ENCODE measurements at regions not wholly inside any gene's neighbourhood (a gene's known extent, or its start where the extent isn't known, plus 50 kb on each side); places are given as distances from the start of the nearest gene placed in this dataset.

- TF ChIP-seq ZBTB7A (IDR thresholded peaks at IDR 0.05; ENCODE audit: low read depth) (no peak), USF1 (IDR thresholded peaks at IDR 0.05) (no peak), EP300 (IDR thresholded peaks at IDR 0.05; ENCODE audit: borderline replicate concordance) (no peak), MAX (IDR thresholded peaks at IDR 0.05) (no peak), TAF1 (IDR thresholded peaks at IDR 0.05; ENCODE audit: low read depth) (no peak), YY1 (IDR thresholded peaks at IDR 0.05; ENCODE audit: low read depth) (no peak), TCF12 (IDR thresholded peaks at IDR 0.05; ENCODE audit: low read depth) (no peak), CEBPB (IDR thresholded peaks at IDR 0.05) (no peak), RAD21 (IDR thresholded peaks at IDR 0.05; ENCODE audit: low read depth) (no peak), CREB1 (IDR thresholded peaks at IDR 0.05; ENCODE audit: low read depth) (no peak)
Measured at GRCh38 chr2:160918258-160918657, 242.0 kb upstream of the TANK start.

- TF ChIP-seq ZBTB7A (IDR thresholded peaks at IDR 0.05; ENCODE audit: low read depth) (no peak), RAD21 (IDR thresholded peaks at IDR 0.05; ENCODE audit: low read depth) (peak; percentile 83), NFIC (IDR thresholded peaks at IDR 0.05) (0 out of 2 replicates have a peak, but pooled peaks have one; percentile 15), REST (IDR thresholded peaks at IDR 0.05; ENCODE audit: low read depth) (no peak)
Measured at GRCh38 chr2:160918906-160919503, 241.2 kb upstream of the TANK start.

GRCh38 chr2:160920061-160920460, 240.2 kb upstream of the TANK start:
- TF ChIP-seq FOXM1 (IDR thresholded peaks at IDR 0.05; ENCODE audit: borderline replicate concordance, low read depth): no peak
- TF ChIP-seq TCF12 (IDR thresholded peaks at IDR 0.05; ENCODE audit: low read depth): no peak
- no peak for TF ChIP-seq EP300 (IDR thresholded peaks at IDR 0.05; ENCODE audit: borderline replicate concordance)
- TF ChIP-seq EGR1 (IDR thresholded peaks at IDR 0.05): no peak
- TF ChIP-seq RAD21 (IDR thresholded peaks at IDR 0.05; ENCODE audit: low read depth): no peak
- no peak for TF ChIP-seq CEBPB (IDR thresholded peaks at IDR 0.05)
- TF ChIP-seq NFIC (IDR thresholded peaks at IDR 0.05): no peak
- no peak for TF ChIP-seq MAX (IDR thresholded peaks at IDR 0.05)
- no peak for TF ChIP-seq USF1 (IDR thresholded peaks at IDR 0.05)
- no peak for TF ChIP-seq REST (IDR thresholded peaks at IDR 0.05; ENCODE audit: low read depth)

- TF ChIP-seq FOXM1 (IDR thresholded peaks at IDR 0.05; ENCODE audit: borderline replicate concordance, low read depth): no peak
- no peak for TF ChIP-seq EP300 (IDR thresholded peaks at IDR 0.05; ENCODE audit: borderline replicate concordance)
- no peak for TF ChIP-seq TAF1 (IDR thresholded peaks at IDR 0.05; ENCODE audit: low read depth)
- TF ChIP-seq ZBTB7A (IDR thresholded peaks at IDR 0.05; ENCODE audit: low read depth): no peak
- no peak for TF ChIP-seq EGR1 (IDR thresholded peaks at IDR 0.05)
- no peak for TF ChIP-seq CREB1 (IDR thresholded peaks at IDR 0.05; ENCODE audit: low read depth)
- no peak for TF ChIP-seq USF1 (IDR thresholded peaks at IDR 0.05)
- TF ChIP-seq TEAD4 (IDR thresholded peaks at IDR 0.05): no peak
- TF ChIP-seq NFIC (IDR thresholded peaks at IDR 0.05): no peak
- TF ChIP-seq CEBPB (IDR thresholded peaks at IDR 0.05): no peak
- TF ChIP-seq MAX (IDR thresholded peaks at IDR 0.05): no peak
- TF ChIP-seq YY1 (IDR thresholded peaks at IDR 0.05; ENCODE audit: low read depth): no peak
- TF ChIP-seq TCF12 (IDR thresholded peaks at IDR 0.05; ENCODE audit: low read depth): no peak
- TF ChIP-seq RAD21 (IDR thresholded peaks at IDR 0.05; ENCODE audit: low read depth): no peak
- TF ChIP-seq REST (IDR thresholded peaks at IDR 0.05; ENCODE audit: low read depth): no peak
Measured at GRCh38 chr2:160920791-160921303, 239.4 kb upstream of the TANK start.

All from Ishikawa (cell line).